ENCODE measurements at regions not wholly inside any gene's neighbourhood (a gene's known extent, or its start where the extent isn't known, plus 50 kb on each side); places are given as distances from the start of the nearest gene placed in this dataset.

DNA sequence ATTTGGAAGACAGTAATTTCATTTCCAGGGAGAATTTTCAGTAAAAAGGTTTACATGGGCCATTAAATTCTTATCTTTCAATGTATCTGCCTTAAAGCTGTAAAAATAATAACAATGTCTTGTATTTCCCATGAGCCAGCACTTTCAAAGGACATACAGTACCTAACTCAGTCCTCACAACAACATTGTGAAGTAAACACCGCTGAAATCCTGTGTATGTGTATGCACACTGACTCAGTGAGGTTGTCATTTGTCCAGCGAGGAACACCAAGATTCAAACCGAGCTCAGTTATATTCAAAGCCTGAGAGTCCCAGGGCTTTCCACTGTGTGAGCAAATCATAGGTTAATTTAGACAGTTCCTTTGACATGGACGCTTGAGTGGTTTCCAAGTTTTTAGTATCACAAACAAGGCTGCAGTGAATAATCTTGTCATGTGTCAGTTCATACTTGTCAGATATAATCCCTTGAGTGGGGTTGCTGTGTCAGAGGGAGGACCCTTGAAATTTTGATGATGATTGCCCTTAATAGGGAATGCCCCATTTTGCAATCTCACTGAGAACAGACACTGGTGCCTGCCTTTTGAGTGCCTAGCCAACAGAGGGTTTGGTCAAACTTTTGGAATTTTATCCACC lies 50.0 kb upstream of the SLC22A23 start:
- Histone ChIP-seq H3K9me3 (ENCODE audit: control insufficient read depth, insufficient read depth, low read length) (no peaks in the 10 kb centered on the region), H3K14ac (replicated peaks; ENCODE audit: low read depth, low read length) (no peak overlapping the region), H2BK20ac (ENCODE audit: low read depth, low read length) (no peak overlapping the region), H3K9me1 (ENCODE audit: insufficient read depth, low read length) (no peaks in the 10 kb centered on the region), H2BK120ac (ENCODE audit: low read depth, low read length) (no peak overlapping the region), H3K18ac (ENCODE audit: low read depth, low read length) (no peak overlapping the region), H2BK5ac (ENCODE audit: low read depth, low read length, poor library complexity, severe bottlenecking) (no peak overlapping the region), H3K4me2 (ENCODE audit: low read depth, low read length) (no peak overlapping the region), H3K23ac (ENCODE audit: low read depth, low read length) (no peak overlapping the region), H3K9ac (ENCODE audit: low read depth, low read length) (no peak overlapping the region), H4K20me1 (ENCODE audit: insufficient read depth, low read length) (no peaks in the 10 kb centered on the region), H4K8ac (ENCODE audit: low read depth in 2 of 2, low read length in 2 of 2) (no peak overlapping the region), H2AFZ (replicated peaks; ENCODE audit: low read length, poor library complexity) (no peak overlapping the region), H3K36me3 (ENCODE audit: control insufficient read depth, insufficient read depth, low read length) (no peaks in the 10 kb centered on the region), H2BK15ac (ENCODE audit: low read depth, low read length) (no peak overlapping the region), H2AK5ac (ENCODE audit: low read depth, low read length) (no peak overlapping the region), H3K4ac (ENCODE audit: low read depth, low read length) (no peak overlapping the region), H3K79me1 (ENCODE audit: low read depth in 1 of 2, low read length in 2 of 2) (no peaks in the 10 kb centered on the region), H3K27ac (ENCODE audit: insufficient read depth, low read length) (no peak overlapping the region), H3K27me3 (ENCODE audit: control insufficient read depth, insufficient read depth, low read length) (peaks cover 32% of the 10 kb centered on the region), H3K4me1 (ENCODE audit: control insufficient read depth, insufficient read depth, low read length) (peaks cover 3% of the 10 kb centered on the region; the same call in 1 of the 2 replicates), H2AK9ac (replicated peaks; ENCODE audit: low read depth, low read length, poor library complexity) (no peak overlapping the region), H3K4me3 (ENCODE audit: insufficient read depth, low read depth, low read length) (no peak overlapping the region), H3K56ac (ENCODE audit: extremely low read depth, insufficient read depth, low read length) (no peak overlapping the region), H4K5ac (ENCODE audit: low read depth, low read length) (no peak overlapping the region), H4K91ac (ENCODE audit: insufficient read depth, low read depth, low read length) (no peak overlapping the region)
- 43% methylated on average over 3 of the region's 4 CpGs; no CpG with 5 or more reads in 1 of the 2 experiments for WGBS, 2 experiments (ENCODE audit: extremely low coverage in 2 of 2, insufficient read length in 1 of 2)
- no TSS peak for BruUV-seq (replicated peaks)
- ATAC-seq (ENCODE audit: low read depth) (peak; percentile 32), DNase-seq (peak; percentile 11)
- intact Hi-C loops (cut with micrococcal nuclease) (no loop called here), dilution Hi-C loops (cut with HindIII; ENCODE audit: low sequenced_read_pairs, unreplicated experiment) (no loop called here), in situ Hi-C loops (cut with MboI; ENCODE audit: low sequenced_read_pairs) (no loop called here)
- ChIA-PET POLR2A (ENCODE audit: unreplicated experiment) (no interaction called here), CTCF (no interaction called here)
- peak; percentile 23; the same call in 1 of the 2 replicates for TF ChIP-seq MAFK (IDR thresholded peaks at IDR 0.05; ENCODE audit: low read depth, low read length)
- no peak for TF ChIP-seq MAZ (IDR thresholded peaks at IDR 0.05; ENCODE audit: borderline replicate concordance, low read depth, low read length)
- no peak for TF ChIP-seq MXI1 (IDR thresholded peaks at IDR 0.05; ENCODE audit: borderline replicate concordance, low read depth, low read length)
- no peak for TF ChIP-seq BHLHE40 (IDR thresholded peaks at IDR 0.05; ENCODE audit: low read depth, low read length)
- no peak for TF ChIP-seq NFE2L2 (IDR thresholded peaks at IDR 0.05; ENCODE audit: low read depth, low read length)
